HL-60 (cell line): ENCODE measurements at regions not wholly inside any gene's neighbourhood (a gene's known extent, or its start where the extent isn't known, plus 50 kb on each side); places are given as distances from the start of the nearest gene placed in this dataset.

Source experiments
- GABPA ChIP-seq: IDR thresholded peaks from 2 replicates; pipeline ENCODE4 v1.6.1; 2012; ENCODE audit warnings: low read depth
- SPI1 ChIP-seq: IDR thresholded peaks from 2 replicates; pipeline ENCODE4 v1.6.1; 2012; ENCODE audit warnings: low read depth, mild to moderate bottlenecking, borderline replicate concordance
- TF ChIP-seq, protein P1 (sequence below): IDR thresholded peaks from one replicate; pipeline ENCODE4 v1.5.1; 2011; ENCODE audit warnings: low read length, control low read depth, inconsistent platforms; ENCODE audit not compliant: insufficient read depth

DNA sequence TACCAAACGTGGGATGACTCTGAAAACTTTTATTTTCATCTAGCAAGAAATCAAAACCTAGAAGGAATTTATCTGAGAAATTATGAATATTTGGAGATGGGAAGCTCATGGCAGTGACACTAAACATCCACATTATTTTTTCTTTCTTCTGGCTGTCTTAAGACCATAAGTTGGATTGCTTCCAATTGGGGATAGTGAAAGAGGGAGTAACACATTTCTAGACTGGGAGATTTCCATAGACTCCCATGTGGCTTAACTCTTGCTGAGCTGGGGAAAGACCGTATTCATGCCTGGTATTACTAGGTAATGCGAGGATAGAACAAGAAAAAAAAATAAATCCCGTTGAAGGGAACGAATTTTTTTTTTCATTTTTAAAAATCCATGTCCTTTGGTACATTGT, 120.0 kb downstream of the UTRN start:
- TF ChIP-seq GABPA = no peak
- no peak for TF ChIP-seq SPI1
- TF ChIP-seq, protein P1, sequence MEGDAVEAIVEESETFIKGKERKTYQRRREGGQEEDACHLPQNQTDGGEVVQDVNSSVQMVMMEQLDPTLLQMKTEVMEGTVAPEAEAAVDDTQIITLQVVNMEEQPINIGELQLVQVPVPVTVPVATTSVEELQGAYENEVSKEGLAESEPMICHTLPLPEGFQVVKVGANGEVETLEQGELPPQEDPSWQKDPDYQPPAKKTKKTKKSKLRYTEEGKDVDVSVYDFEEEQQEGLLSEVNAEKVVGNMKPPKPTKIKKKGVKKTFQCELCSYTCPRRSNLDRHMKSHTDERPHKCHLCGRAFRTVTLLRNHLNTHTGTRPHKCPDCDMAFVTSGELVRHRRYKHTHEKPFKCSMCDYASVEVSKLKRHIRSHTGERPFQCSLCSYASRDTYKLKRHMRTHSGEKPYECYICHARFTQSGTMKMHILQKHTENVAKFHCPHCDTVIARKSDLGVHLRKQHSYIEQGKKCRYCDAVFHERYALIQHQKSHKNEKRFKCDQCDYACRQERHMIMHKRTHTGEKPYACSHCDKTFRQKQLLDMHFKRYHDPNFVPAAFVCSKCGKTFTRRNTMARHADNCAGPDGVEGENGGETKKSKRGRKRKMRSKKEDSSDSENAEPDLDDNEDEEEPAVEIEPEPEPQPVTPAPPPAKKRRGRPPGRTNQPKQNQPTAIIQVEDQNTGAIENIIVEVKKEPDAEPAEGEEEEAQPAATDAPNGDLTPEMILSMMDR = no peak
